GM23338 (cell line): ENCODE measurements at regions not wholly inside any gene's neighbourhood (a gene's known extent, or its start where the extent isn't known, plus 50 kb on each side); places are given as distances from the start of the nearest gene placed in this dataset.
A peak's percentile ranks its signal among the peaks of the same experiment; 100 is the strongest.

Experiments used
- ATAC-seq: fragments of 200-7000 bp; cut with Tn5 transposase; 3 replicates; pipeline ENCODE4 v1.9.1; 2020
- DNase-seq: peaks from one replicate; pipeline ENCODE4 v3.0.0-alpha.2; 2015; ENCODE audit warnings: low spot score
- H2AFZ ChIP-seq: fragments of 200-600 bp; sonication (generic); 2 replicates; pipeline ENCODE4 v1.8.0; 2016; ENCODE audit warnings: antibody characterized with exemption, mild to moderate bottlenecking, moderate library complexity
- H3F3A ChIP-seq: fragments of 200-600 bp; sonication (generic); replicated peaks from 2 replicates; pipeline ENCODE4 v1.8.0; 2017; ENCODE audit warnings: antibody characterized with exemption, mixed run types, low read depth
- H3K27ac ChIP-seq: fragments of 200-600 bp; sonication (generic); 2 replicates; pipeline ENCODE4 v1.6.1; 2016; ENCODE audit warnings: low read depth
- H3K27me3 ChIP-seq: fragments of 200-600 bp; sonication (generic); 2 replicates; pipeline ENCODE4 v1.8.0; 2016; ENCODE audit warnings: mild to moderate bottlenecking, mixed run types, moderate library complexity; ENCODE audit not compliant: insufficient read depth
- H3K36me3 ChIP-seq: fragments of 200-600 bp; sonication (generic); 2 replicates; pipeline ENCODE4 v1.8.0; 2016; ENCODE audit warnings: mild to moderate bottlenecking; ENCODE audit not compliant: insufficient read depth
- H3K4me1 ChIP-seq: fragments of 200-600 bp; sonication (generic); 2 replicates; pipeline ENCODE4 v1.8.0; 2016; ENCODE audit warnings: mild to moderate bottlenecking, moderate library complexity; ENCODE audit not compliant: insufficient read depth
- H3K4me2 ChIP-seq: fragments of 200-600 bp; sonication (generic); 2 replicates; pipeline ENCODE4 v1.7.1; 2017; ENCODE audit warnings: mixed run types
- H3K4me3 ChIP-seq: fragments of 200-600 bp; sonication (generic); 2 replicates; pipeline ENCODE4 v1.6.1; 2016; ENCODE audit warnings: mixed run types
- H3K79me2 ChIP-seq: fragments of 200-600 bp; sonication (generic); replicated peaks from 2 replicates; pipeline ENCODE4 v1.8.0; 2017; ENCODE audit warnings: mild to moderate bottlenecking; ENCODE audit not compliant: insufficient read depth
- H3K9me2 ChIP-seq: fragments of 200-600 bp; sonication (generic); 2 replicates; pipeline ENCODE4 v1.8.0; 2017; ENCODE audit not compliant: insufficient read depth
- H4K20me1 ChIP-seq: fragments of 200-600 bp; sonication (generic); replicated peaks from 2 replicates; pipeline ENCODE4 v1.8.0; 2017; ENCODE audit warnings: mild to moderate bottlenecking; ENCODE audit not compliant: insufficient read depth
- H3K27ac Mint-ChIP-seq: 2 replicates; pipeline ENCODE4 v1.8.0; 2020; ENCODE audit warnings: inconsistent platforms, mild to moderate bottlenecking, moderate library complexity, mixed read lengths
- H3K27me3 Mint-ChIP-seq: 3 replicates; pipeline ENCODE4 v1.8.0; 2022; ENCODE audit warnings: low read depth, mild to moderate bottlenecking, moderate library complexity, mixed read lengths, inconsistent platforms; ENCODE audit not compliant: insufficient read depth, poor library complexity
- H3K36me3 Mint-ChIP-seq: 3 replicates; pipeline ENCODE4 v1.8.0; 2021; ENCODE audit warnings: low read depth, mild to moderate bottlenecking, inconsistent platforms, moderate library complexity, mixed read lengths
- H3K4me1 Mint-ChIP-seq: 3 replicates; pipeline ENCODE4 v1.8.0; 2020; ENCODE audit warnings: mild to moderate bottlenecking, inconsistent platforms, mixed read lengths
- H3K4me3 Mint-ChIP-seq: 3 replicates; pipeline ENCODE4 v1.8.0; 2021; ENCODE audit warnings: moderate library complexity, mild to moderate bottlenecking, inconsistent platforms, mixed read lengths
- H3K9me3 Mint-ChIP-seq: 3 replicates; pipeline ENCODE4 v1.8.0; 2020; ENCODE audit warnings: moderate library complexity, mild to moderate bottlenecking, inconsistent platforms, mixed read lengths
- CREB1 ChIP-seq: fragments of 250-450 bp; sonication (Bioruptor Pico); IDR thresholded peaks from 2 replicates; pipeline ENCODE4 v1.5.0; 2020; ENCODE audit warnings: low read depth, mild to moderate bottlenecking, moderate library complexity
- CTCF ChIP-seq, 2 experiments: fragments of 200-600 bp in 1 of 2; sonication (generic) in 1 of 2; conservative IDR thresholded peaks; 2 replicates each; pipeline versions ENCODE4 v1.5.1 to v1.6.1; 2016 to 2017; ENCODE audit warnings: antibody characterized with exemption in 2 of 2, low read depth in 2 of 2, mild to moderate bottlenecking in 2 of 2, moderate library complexity in 1 of 2
- JUNB ChIP-seq: IDR thresholded peaks from one replicate; pipeline ENCODE4 v1.6.1; 2016; ENCODE audit warnings: antibody characterized with exemption; ENCODE audit not compliant: unreplicated experiment
- NANOG ChIP-seq: IDR thresholded peaks from 2 replicates; pipeline ENCODE4 v1.6.1; 2016; ENCODE audit warnings: antibody characterized with exemption, borderline replicate concordance
- POLR2AphosphoS5 ChIP-seq: IDR thresholded peaks from 2 replicates; pipeline ENCODE4 v1.6.1; 2016; ENCODE audit warnings: antibody characterized with exemption, low read depth
- STAT1 ChIP-seq: IDR thresholded peaks from one replicate; pipeline ENCODE4 v1.6.1; 2016; ENCODE audit warnings: antibody characterized with exemption; ENCODE audit not compliant: unreplicated experiment
- ZNF114 ChIP-seq: fragments of 250-450 bp; sonication (Bioruptor Pico); IDR thresholded peaks from 2 replicates; pipeline ENCODE4 v1.5.0; 2020; ENCODE audit warnings: mild to moderate bottlenecking, moderate library complexity
- TF ChIP-seq, protein P1 (sequence below): IDR thresholded peaks from one replicate; pipeline ENCODE4 v1.6.1; 2018; ENCODE audit warnings: antibody characterized with exemption; ENCODE audit not compliant: unreplicated experiment

DNA sequence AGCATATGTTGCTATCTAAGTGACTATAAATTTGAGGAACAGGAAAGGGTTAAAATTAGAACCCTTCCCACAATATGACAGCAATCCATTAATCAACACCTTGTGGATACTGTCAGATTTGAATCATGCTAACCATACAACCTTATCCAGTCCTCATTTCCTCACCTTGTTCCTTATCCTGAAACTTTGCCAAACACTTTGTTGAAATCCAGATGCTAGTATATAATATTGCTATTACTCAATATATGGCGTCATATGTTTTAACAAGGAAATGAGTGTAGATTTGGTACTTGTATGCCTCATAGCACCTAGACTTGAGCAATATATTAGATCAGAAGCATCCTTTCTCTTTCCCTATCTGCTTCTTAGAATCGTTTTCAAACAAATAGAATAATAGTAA is 66.3 kb upstream of the SLC25A13 start (continued):
- TF ChIP-seq, protein P1, sequence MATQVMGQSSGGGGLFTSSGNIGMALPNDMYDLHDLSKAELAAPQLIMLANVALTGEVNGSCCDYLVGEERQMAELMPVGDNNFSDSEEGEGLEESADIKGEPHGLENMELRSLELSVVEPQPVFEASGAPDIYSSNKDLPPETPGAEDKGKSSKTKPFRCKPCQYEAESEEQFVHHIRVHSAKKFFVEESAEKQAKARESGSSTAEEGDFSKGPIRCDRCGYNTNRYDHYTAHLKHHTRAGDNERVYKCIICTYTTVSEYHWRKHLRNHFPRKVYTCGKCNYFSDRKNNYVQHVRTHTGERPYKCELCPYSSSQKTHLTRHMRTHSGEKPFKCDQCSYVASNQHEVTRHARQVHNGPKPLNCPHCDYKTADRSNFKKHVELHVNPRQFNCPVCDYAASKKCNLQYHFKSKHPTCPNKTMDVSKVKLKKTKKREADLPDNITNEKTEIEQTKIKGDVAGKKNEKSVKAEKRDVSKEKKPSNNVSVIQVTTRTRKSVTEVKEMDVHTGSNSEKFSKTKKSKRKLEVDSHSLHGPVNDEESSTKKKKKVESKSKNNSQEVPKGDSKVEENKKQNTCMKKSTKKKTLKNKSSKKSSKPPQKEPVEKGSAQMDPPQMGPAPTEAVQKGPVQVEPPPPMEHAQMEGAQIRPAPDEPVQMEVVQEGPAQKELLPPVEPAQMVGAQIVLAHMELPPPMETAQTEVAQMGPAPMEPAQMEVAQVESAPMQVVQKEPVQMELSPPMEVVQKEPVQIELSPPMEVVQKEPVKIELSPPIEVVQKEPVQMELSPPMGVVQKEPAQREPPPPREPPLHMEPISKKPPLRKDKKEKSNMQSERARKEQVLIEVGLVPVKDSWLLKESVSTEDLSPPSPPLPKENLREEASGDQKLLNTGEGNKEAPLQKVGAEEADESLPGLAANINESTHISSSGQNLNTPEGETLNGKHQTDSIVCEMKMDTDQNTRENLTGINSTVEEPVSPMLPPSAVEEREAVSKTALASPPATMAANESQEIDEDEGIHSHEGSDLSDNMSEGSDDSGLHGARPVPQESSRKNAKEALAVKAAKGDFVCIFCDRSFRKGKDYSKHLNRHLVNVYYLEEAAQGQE: no peak
- no peak for TF ChIP-seq NANOG
- no peak for TF ChIP-seq CREB1
- no peak for TF ChIP-seq ZNF114 (CRISPR knock-in tag)
- TF ChIP-seq STAT1: no peak

- H3K9me3 Mint-ChIP-seq: no peaks in the 10 kb centered on the region
- no peaks in the 10 kb centered on the region for H3K9me2 ChIP-seq
- H3K79me2 ChIP-seq: no peaks in the 10 kb centered on the region
- H3K36me3 ChIP-seq: no peaks in the 10 kb centered on the region
- no peaks in the 10 kb centered on the region for H3K4me1 ChIP-seq
- TF ChIP-seq CTCF (conservative IDR thresholded peaks at IDR 0.05; ENCODE audit: low read depth in 2 of 2): no peak
- no peak for TF ChIP-seq ZNF114 (CRISPR knock-in tag)
- no peak for TF ChIP-seq CREB1
- TF ChIP-seq POLR2AphosphoS5: no peak
- no peak for TF ChIP-seq NANOG
- TF ChIP-seq JUNB: no peak
- TF ChIP-seq, protein P1: no peak
- peak; percentile 92 for ATAC-seq
- no peaks in the 10 kb centered on the region for H3K27me3 Mint-ChIP-seq
- H3K4me1 Mint-ChIP-seq: no peaks in the 10 kb centered on the region
- no peaks in the 10 kb centered on the region for H3F3A ChIP-seq
- no peak overlapping the region for H3K4me3 ChIP-seq
- no peak overlapping the region for H3K4me3 Mint-ChIP-seq
- H2AFZ ChIP-seq: no peak overlapping the region
- H3K27me3 ChIP-seq: no peaks in the 10 kb centered on the region; the same call in 1 of the 2 replicates
- no peak overlapping the region for H3K4me2 ChIP-seq
- H3K27ac ChIP-seq: no peak overlapping the region
- no peak overlapping the region for H3K27ac Mint-ChIP-seq
- H4K20me1 ChIP-seq: no peaks in the 10 kb centered on the region; the same call in 1 of the 2 replicates
- DNase-seq: peak; percentile 31
- H3K36me3 Mint-ChIP-seq: no peaks in the 10 kb centered on the region
These were observed 58.2 kb upstream of the SLC25A13 start for GRCh38 chr7:96380111-96380512.
